SK-N-MC (cell line): ENCODE measurements at regions not wholly inside any gene's neighbourhood (a gene's known extent, or its start where the extent isn't known, plus 50 kb on each side); places are given as distances from the start of the nearest gene placed in this dataset.

Source experiments
- EZH2 ChIP-seq: fragments of 200-600 bp; sonication (generic); IDR thresholded peaks from one replicate; pipeline ENCODE4 v1.6.1; 2017; ENCODE audit warnings: antibody characterized with exemption
- POLR2AphosphoS5 ChIP-seq: IDR thresholded peaks from 2 replicates; pipeline ENCODE4 v1.6.1; 2012; ENCODE audit warnings: mild to moderate bottlenecking, low read depth, low read length, borderline replicate concordance

- TF ChIP-seq EZH2 (no peak), POLR2AphosphoS5 (no peak)
These were observed 275.8 kb upstream of the TSHZ3 start for GRCh38 chr19:31625056-31625455.
